GM18873 (cell line): ENCODE measurements at regions not wholly inside any gene's neighbourhood (a gene's known extent, or its start where the extent isn't known, plus 50 kb on each side); places are given as distances from the start of the nearest gene placed in this dataset.

Experiments
- ATAC-seq: cut with Tn5 transposase; IDR thresholded peaks from one replicate; pipeline ENCODE4 v1.9.1; 2021; ENCODE audit warnings: mild to moderate bottlenecking, moderate library complexity, moderate number of reproducible peaks; ENCODE audit not compliant: unreplicated experiment, low FRiP score

GRCh38 chr10:6305401-6306321 is 102.9 kb downstream of the PFKFB3 start:
- ATAC-seq, result no peak

- ATAC-seq, result no peak
Observed at GRCh38 chr10:6306917-6307316, 104.2 kb downstream of the PFKFB3 start.

GRCh38 chr10:6309816-6310215 is 107.1 kb downstream of the PFKFB3 start:
- no peak for ATAC-seq

- no peak for ATAC-seq
Observed at GRCh38 chr10:6310977-6311376, 108.2 kb downstream of the PFKFB3 start.

GRCh38 chr10:6311700-6312330 is 109.1 kb downstream of the PFKFB3 start:
- no peak for ATAC-seq

GRCh38 chr10:6312636-6313035 is 109.9 kb downstream of the PFKFB3 start:
- ATAC-seq, result no peak

GRCh38 chr10:6313111-6313895 is 110.6 kb downstream of the PFKFB3 start:
- ATAC-seq, result no peak

- no peak for ATAC-seq
Observed at GRCh38 chr10:6314620-6315205, 112.0 kb downstream of the PFKFB3 start.

GRCh38 chr10:6319119-6319518 is 116.4 kb downstream of the PFKFB3 start:
- no peak for ATAC-seq

GRCh38 chr10:6320320-6321010 is 117.7 kb downstream of the PFKFB3 start:
- ATAC-seq, result peak; percentile 62

- no peak for ATAC-seq
Observed at GRCh38 chr10:6321880-6322279, 119.1 kb downstream of the PFKFB3 start.

GRCh38 chr10:6322805-6323204 is 120.1 kb downstream of the PFKFB3 start:
- no peak for ATAC-seq

- ATAC-seq, result no peak
Observed at GRCh38 chr10:6327961-6328698, 125.4 kb downstream of the PFKFB3 start.

- ATAC-seq, result no peak
Observed at GRCh38 chr10:6328699-6329423, 126.1 kb downstream of the PFKFB3 start.

- ATAC-seq, result no peak
Observed at GRCh38 chr10:6333086-6333485, 130.4 kb downstream of the PFKFB3 start.

- no peak for ATAC-seq
Observed at GRCh38 chr10:6333973-6334372, 131.2 kb downstream of the PFKFB3 start.

GRCh38 chr10:6336016-6336415 is 133.3 kb downstream of the PFKFB3 start:
- ATAC-seq, result no peak

- ATAC-seq, result no peak
Observed at GRCh38 chr10:6337382-6337781, 134.7 kb downstream of the PFKFB3 start.

GRCh38 chr10:6338361-6338760 is 135.6 kb downstream of the PFKFB3 start:
- ATAC-seq, result no peak
